SK-N-SH (cell line): ENCODE measurements at regions not wholly inside any gene's neighbourhood (a gene's known extent, or its start where the extent isn't known, plus 50 kb on each side); places are given as distances from the start of the nearest gene placed in this dataset.

Source experiments
- CTCF ChIA-PET: fragments of 300-600, 350-600 bp; formaldehyde crosslinking; extraction: SDS; loops from one replicate; lab custom pipeline; 2021; lab: Yijun Ruan, JAX
- POLR2A ChIA-PET: fragments of 350-600 bp; sonication (Branson Sonifier 250); formaldehyde crosslinking; extraction: SDS; loops from one replicate; lab custom pipeline; 2020; ENCODE audit warnings: antibody characterized with exemption, inconsistent platforms; lab: Yijun Ruan, JAX
- DNase-seq: peaks from one replicate; pipeline ENCODE4 v3.0.0; 2012
- H2AFZ ChIP-seq: fragments of 200-600 bp; sonication (generic); 2 replicates; pipeline ENCODE4 v1.8.1; 2016; ENCODE audit warnings: antibody characterized with exemption, mild to moderate bottlenecking, low read depth
- H3F3A ChIP-seq: fragments of 200-600 bp; sonication (generic); replicated peaks from 2 replicates; pipeline ENCODE3; 2016; ENCODE audit warnings: antibody characterized with exemption, mild to moderate bottlenecking; ENCODE audit not compliant: insufficient read depth
- H3K27ac ChIP-seq, 2 experiments: fragments of 200-500 bp in 1 of 2; fragments of 200-600 bp in 1 of 2; sonication (Bioruptor generic) in 1 of 2; sonication (generic), shearing (Covaris generic) in 1 of 2; 2 replicates each; pipeline versions ENCODE4 v1.5.1 to v1.6.1; 2014 to 2016; ENCODE audit warnings: low read depth in 2 of 2, inconsistent platforms in 1 of 2, low read length in 1 of 2, mild to moderate bottlenecking in 1 of 2, mixed read lengths in 1 of 2
- H3K27me3 ChIP-seq: fragments of 200-600 bp; sonication (generic), shearing (Covaris generic); 2 replicates; pipeline ENCODE4 v1.6.1; 2016; ENCODE audit warnings: mixed run types; ENCODE audit not compliant: insufficient read depth
- H3K36me3 ChIP-seq, 2 experiments: fragments of 200-500 bp in 1 of 2; fragments of 200-600 bp in 1 of 2; sonication (Bioruptor generic) in 1 of 2; sonication (generic) in 1 of 2; replicated peaks in 1 of 2; 2 replicates each; pipeline versions ENCODE3 to v1.5.1; 2014 to 2016; ENCODE audit warnings: low read length in 1 of 2, mild to moderate bottlenecking in 1 of 2; ENCODE audit not compliant: insufficient read depth in 2 of 2, control insufficient read depth in 1 of 2
- H3K4me1 ChIP-seq, 2 experiments: fragments of 200-500 bp in 1 of 2; fragments of 200-600 bp in 1 of 2; sonication (Bioruptor generic) in 1 of 2; sonication (generic), shearing (Covaris generic) in 1 of 2; 2 replicates each; pipeline versions ENCODE4 v1.5.1 to v1.6.1; 2014 to 2016; ENCODE audit warnings: low read depth in 1 of 2, low read length in 1 of 2, mixed run types in 1 of 2; ENCODE audit not compliant: insufficient read depth in 2 of 2, control insufficient read depth in 1 of 2
- H3K4me2 ChIP-seq: fragments of 200-600 bp; sonication (generic), shearing (Covaris generic); 2 replicates; pipeline ENCODE4 v1.6.1; 2017; ENCODE audit warnings: mixed run types
- H3K4me3 ChIP-seq, 2 experiments: fragments of 200-500 bp in 1 of 2; fragments of 200-600 bp in 1 of 2; sonication (Bioruptor generic) in 1 of 2; sonication (generic), shearing (Covaris generic) in 1 of 2; 2 replicates each; pipeline versions ENCODE4 v1.5.1 to v1.8.1; 2014 to 2016; ENCODE audit warnings: low read depth in 2 of 2, inconsistent platforms in 1 of 2, low read length in 1 of 2, mild to moderate bottlenecking in 1 of 2, mixed read lengths in 1 of 2, moderate library complexity in 1 of 2
- H3K79me2 ChIP-seq: fragments of 200-600 bp; sonication (generic); 2 replicates; pipeline ENCODE4 v1.8.1; 2017; ENCODE audit warnings: mild to moderate bottlenecking; ENCODE audit not compliant: insufficient read depth
- H3K9ac ChIP-seq: fragments of 200-600 bp; sonication (generic); 2 replicates; pipeline ENCODE4 v1.6.1; 2017; ENCODE audit warnings: mixed run types
- H3K9me2 ChIP-seq: fragments of 200-600 bp; sonication (generic); 2 replicates; pipeline ENCODE4 v1.6.1; 2017; ENCODE audit warnings: mixed run types
- H3K9me3 ChIP-seq: fragments of 200-600 bp; sonication (generic); 2 replicates; pipeline ENCODE4 v1.6.1; 2017; ENCODE audit warnings: mixed run types, mild to moderate bottlenecking, moderate library complexity
- H4K20me1 ChIP-seq: fragments of 200-600 bp; sonication (generic); 2 replicates; pipeline ENCODE4 v1.6.1; 2017; ENCODE audit warnings: mild to moderate bottlenecking, mixed run types; ENCODE audit not compliant: insufficient read depth
- CHD2 ChIP-seq: fragments of 150-350 bp; IDR thresholded peaks from 2 replicates; pipeline ENCODE4 v1.6.1; 2018; ENCODE audit warnings: low read length; ENCODE audit not compliant: partially characterized antibody
- ELF1 ChIP-seq: IDR thresholded peaks from 2 replicates; pipeline ENCODE4 v1.4.0; 2012
- EP300 ChIP-seq, 2 experiments: IDR thresholded peaks; 2 replicates each; pipeline versions ENCODE4 v1.4.0 to v1.6.1; 2012; ENCODE audit warnings: borderline replicate concordance in 1 of 2, low read depth in 1 of 2, low read length in 1 of 2
- FOXJ3 ChIP-seq: sonication (generic); formaldehyde crosslinking; IDR thresholded peaks from 2 replicates; pipeline ENCODE4 v1.5.1; 2020; ENCODE audit warnings: mild to moderate bottlenecking, missing genetic modification reagents
- MEF2A ChIP-seq: IDR thresholded peaks from 2 replicates; pipeline ENCODE4 v1.4.0; 2012; ENCODE audit warnings: low read depth, borderline replicate concordance
- NFIC ChIP-seq: IDR thresholded peaks from 2 replicates; pipeline ENCODE4 v1.4.0; 2012; ENCODE audit warnings: borderline replicate concordance
- NRF1 ChIP-seq: IDR thresholded peaks from 2 replicates; pipeline ENCODE4 v1.6.1; 2012; ENCODE audit warnings: low read depth, mild to moderate bottlenecking, low read length
- RCOR1 ChIP-seq: fragments of 150-350 bp; IDR thresholded peaks from 2 replicates; pipeline ENCODE4 v1.6.1; 2017; ENCODE audit warnings: antibody characterized with exemption, low read length
- WGBS: methylation state at CpG from one replicate; pipeline ENCODE4 v1.1.6; 2017; ENCODE audit warnings: low lambda C conversion rate; 5-methylcytosine and 5-hydroxymethylcytosine counted together
- TF ChIP-seq, protein P1 (sequence below): IDR thresholded peaks from 2 replicates; pipeline ENCODE4 v1.4.0; 2012; ENCODE audit warnings: low read depth
- TF ChIP-seq, protein P2 (sequence below): fragments of 200-600 bp; sonication (generic); IDR thresholded peaks from 2 replicates; pipeline ENCODE4 v1.6.1; 2017; ENCODE audit warnings: antibody characterized with exemption, mild to moderate bottlenecking, moderate library complexity
- TF ChIP-seq, protein P3 (sequence below): IDR thresholded peaks from 2 replicates; pipeline ENCODE4 v1.4.0; 2012; ENCODE audit warnings: low read depth, borderline replicate concordance
- TF ChIP-seq, protein P4 (sequence below): IDR thresholded peaks from 2 replicates; pipeline ENCODE4 v1.6.1; 2012; ENCODE audit warnings: mild to moderate bottlenecking, low read depth, low read length, moderate library complexity
- TF ChIP-seq, protein P5 (sequence below): IDR thresholded peaks from 2 replicates; pipeline ENCODE4 v1.4.0; 2012; ENCODE audit warnings: low read depth, borderline replicate concordance
- TF ChIP-seq, protein P6 (sequence below): fragments of 150-350 bp; IDR thresholded peaks from 2 replicates; pipeline ENCODE4 v1.6.1; 2016; ENCODE audit warnings: mild to moderate bottlenecking, low read depth, low read length
- TF ChIP-seq, protein P7 (sequence below): fragments of 150-350 bp; IDR thresholded peaks from 2 replicates; pipeline ENCODE4 v1.6.1; 2017; ENCODE audit warnings: antibody characterized with exemption, low read length, low read depth, borderline replicate concordance

DNA sequence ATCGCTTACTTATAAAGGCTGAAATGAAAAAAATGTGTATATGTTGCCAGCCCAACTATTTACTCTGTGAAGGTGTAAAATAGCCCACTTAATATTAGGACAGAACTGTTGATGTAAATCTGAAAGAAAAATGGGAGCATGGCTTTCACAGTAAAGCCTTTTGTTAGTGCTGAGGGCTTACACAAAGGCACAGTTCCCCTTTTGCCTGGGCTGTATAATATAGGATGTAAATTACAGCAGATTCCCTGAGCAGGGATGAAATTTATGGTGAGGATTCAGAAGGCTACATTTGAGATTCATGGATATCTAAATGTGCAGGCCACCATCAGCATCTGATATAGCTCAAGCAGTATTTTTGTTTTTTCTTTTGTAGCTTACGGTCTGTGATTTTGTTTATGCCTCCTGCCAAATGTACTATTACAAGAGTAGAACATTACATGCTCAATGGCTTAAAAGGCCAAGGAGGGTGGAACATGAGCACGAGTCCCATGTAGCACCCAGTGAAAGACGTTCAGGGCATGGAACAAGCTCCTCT, 109.1 kb upstream of the ATP10A start:
- Histone ChIP-seq H3K9ac (no peak overlapping the region), H2AFZ (no peak overlapping the region), H3K4me1 (no peaks in the 10 kb centered on the region), H4K20me1 (no peaks in the 10 kb centered on the region), H3K27me3 (no peaks in the 10 kb centered on the region)
- no peak for DNase-seq
- CTCF ChIA-PET: no interaction called here
- POLR2A ChIA-PET: no interaction called here
- TF ChIP-seq ELF1: no peak
- TF ChIP-seq MEF2A: no peak
- no peak for TF ChIP-seq EP300 (IDR thresholded peaks at IDR 0.05; ENCODE audit: borderline replicate concordance in 1 of 2, low read depth in 1 of 2, low read length in 1 of 2)
- TF ChIP-seq, protein P1, sequence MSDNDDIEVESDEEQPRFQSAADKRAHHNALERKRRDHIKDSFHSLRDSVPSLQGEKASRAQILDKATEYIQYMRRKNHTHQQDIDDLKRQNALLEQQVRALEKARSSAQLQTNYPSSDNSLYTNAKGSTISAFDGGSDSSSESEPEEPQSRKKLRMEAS: no peak
- TF ChIP-seq NFIC: no peak
- TF ChIP-seq CHD2: no peak
- TF ChIP-seq, protein P2, sequence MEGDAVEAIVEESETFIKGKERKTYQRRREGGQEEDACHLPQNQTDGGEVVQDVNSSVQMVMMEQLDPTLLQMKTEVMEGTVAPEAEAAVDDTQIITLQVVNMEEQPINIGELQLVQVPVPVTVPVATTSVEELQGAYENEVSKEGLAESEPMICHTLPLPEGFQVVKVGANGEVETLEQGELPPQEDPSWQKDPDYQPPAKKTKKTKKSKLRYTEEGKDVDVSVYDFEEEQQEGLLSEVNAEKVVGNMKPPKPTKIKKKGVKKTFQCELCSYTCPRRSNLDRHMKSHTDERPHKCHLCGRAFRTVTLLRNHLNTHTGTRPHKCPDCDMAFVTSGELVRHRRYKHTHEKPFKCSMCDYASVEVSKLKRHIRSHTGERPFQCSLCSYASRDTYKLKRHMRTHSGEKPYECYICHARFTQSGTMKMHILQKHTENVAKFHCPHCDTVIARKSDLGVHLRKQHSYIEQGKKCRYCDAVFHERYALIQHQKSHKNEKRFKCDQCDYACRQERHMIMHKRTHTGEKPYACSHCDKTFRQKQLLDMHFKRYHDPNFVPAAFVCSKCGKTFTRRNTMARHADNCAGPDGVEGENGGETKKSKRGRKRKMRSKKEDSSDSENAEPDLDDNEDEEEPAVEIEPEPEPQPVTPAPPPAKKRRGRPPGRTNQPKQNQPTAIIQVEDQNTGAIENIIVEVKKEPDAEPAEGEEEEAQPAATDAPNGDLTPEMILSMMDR: no peak
- TF ChIP-seq, protein P3, sequence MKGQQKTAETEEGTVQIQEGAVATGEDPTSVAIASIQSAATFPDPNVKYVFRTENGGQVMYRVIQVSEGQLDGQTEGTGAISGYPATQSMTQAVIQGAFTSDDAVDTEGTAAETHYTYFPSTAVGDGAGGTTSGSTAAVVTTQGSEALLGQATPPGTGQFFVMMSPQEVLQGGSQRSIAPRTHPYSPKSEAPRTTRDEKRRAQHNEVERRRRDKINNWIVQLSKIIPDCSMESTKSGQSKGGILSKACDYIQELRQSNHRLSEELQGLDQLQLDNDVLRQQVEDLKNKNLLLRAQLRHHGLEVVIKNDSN: no peak
- no peak for TF ChIP-seq RCOR1
- TF ChIP-seq, protein P4, sequence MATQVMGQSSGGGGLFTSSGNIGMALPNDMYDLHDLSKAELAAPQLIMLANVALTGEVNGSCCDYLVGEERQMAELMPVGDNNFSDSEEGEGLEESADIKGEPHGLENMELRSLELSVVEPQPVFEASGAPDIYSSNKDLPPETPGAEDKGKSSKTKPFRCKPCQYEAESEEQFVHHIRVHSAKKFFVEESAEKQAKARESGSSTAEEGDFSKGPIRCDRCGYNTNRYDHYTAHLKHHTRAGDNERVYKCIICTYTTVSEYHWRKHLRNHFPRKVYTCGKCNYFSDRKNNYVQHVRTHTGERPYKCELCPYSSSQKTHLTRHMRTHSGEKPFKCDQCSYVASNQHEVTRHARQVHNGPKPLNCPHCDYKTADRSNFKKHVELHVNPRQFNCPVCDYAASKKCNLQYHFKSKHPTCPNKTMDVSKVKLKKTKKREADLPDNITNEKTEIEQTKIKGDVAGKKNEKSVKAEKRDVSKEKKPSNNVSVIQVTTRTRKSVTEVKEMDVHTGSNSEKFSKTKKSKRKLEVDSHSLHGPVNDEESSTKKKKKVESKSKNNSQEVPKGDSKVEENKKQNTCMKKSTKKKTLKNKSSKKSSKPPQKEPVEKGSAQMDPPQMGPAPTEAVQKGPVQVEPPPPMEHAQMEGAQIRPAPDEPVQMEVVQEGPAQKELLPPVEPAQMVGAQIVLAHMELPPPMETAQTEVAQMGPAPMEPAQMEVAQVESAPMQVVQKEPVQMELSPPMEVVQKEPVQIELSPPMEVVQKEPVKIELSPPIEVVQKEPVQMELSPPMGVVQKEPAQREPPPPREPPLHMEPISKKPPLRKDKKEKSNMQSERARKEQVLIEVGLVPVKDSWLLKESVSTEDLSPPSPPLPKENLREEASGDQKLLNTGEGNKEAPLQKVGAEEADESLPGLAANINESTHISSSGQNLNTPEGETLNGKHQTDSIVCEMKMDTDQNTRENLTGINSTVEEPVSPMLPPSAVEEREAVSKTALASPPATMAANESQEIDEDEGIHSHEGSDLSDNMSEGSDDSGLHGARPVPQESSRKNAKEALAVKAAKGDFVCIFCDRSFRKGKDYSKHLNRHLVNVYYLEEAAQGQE: no peak
- TF ChIP-seq, protein P5, sequence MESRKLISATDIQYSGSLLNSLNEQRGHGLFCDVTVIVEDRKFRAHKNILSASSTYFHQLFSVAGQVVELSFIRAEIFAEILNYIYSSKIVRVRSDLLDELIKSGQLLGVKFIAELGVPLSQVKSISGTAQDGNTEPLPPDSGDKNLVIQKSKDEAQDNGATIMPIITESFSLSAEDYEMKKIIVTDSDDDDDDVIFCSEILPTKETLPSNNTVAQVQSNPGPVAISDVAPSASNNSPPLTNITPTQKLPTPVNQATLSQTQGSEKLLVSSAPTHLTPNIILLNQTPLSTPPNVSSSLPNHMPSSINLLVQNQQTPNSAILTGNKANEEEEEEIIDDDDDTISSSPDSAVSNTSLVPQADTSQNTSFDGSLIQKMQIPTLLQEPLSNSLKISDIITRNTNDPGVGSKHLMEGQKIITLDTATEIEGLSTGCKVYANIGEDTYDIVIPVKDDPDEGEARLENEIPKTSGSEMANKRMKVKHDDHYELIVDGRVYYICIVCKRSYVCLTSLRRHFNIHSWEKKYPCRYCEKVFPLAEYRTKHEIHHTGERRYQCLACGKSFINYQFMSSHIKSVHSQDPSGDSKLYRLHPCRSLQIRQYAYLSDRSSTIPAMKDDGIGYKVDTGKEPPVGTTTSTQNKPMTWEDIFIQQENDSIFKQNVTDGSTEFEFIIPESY: no peak
- TF ChIP-seq NRF1: no peak
- TF ChIP-seq, protein P6, sequence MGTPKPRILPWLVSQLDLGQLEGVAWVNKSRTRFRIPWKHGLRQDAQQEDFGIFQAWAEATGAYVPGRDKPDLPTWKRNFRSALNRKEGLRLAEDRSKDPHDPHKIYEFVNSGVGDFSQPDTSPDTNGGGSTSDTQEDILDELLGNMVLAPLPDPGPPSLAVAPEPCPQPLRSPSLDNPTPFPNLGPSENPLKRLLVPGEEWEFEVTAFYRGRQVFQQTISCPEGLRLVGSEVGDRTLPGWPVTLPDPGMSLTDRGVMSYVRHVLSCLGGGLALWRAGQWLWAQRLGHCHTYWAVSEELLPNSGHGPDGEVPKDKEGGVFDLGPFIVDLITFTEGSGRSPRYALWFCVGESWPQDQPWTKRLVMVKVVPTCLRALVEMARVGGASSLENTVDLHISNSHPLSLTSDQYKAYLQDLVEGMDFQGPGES: no peak
- TF ChIP-seq FOXJ3 (CRISPR knock-in tag): no peak
- TF ChIP-seq, protein P7, sequence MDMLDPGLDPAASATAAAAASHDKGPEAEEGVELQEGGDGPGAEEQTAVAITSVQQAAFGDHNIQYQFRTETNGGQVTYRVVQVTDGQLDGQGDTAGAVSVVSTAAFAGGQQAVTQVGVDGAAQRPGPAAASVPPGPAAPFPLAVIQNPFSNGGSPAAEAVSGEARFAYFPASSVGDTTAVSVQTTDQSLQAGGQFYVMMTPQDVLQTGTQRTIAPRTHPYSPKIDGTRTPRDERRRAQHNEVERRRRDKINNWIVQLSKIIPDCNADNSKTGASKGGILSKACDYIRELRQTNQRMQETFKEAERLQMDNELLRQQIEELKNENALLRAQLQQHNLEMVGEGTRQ: no peak
- TF ChIP-seq, all 33 proteins: peak for 0
- Histone ChIP-seq H3K4me3 (no peak overlapping the region), H3F3A (no peaks in the 10 kb centered on the region), H3K79me2 (no peaks in the 10 kb centered on the region), H3K4me2 (no peak overlapping the region), H3K9me2 (no peaks in the 10 kb centered on the region), H3K9me3 (peaks cover 3% of the 10 kb centered on the region; the same call in 1 of the 2 replicates), H3K27ac (no peak overlapping the region), H3K36me3 (no peaks in the 10 kb centered on the region)
- WGBS: 32% methylated on average over 4 of the region's 4 CpGs
